Neuronal stem cell (in vitro differentiated cells): ENCODE measurements at regions not wholly inside any gene's neighbourhood (a gene's known extent, or its start where the extent isn't known, plus 50 kb on each side); places are given as distances from the start of the nearest gene placed in this dataset.
"Not testable (repeated sequence)": the region's sequence is repeated elsewhere in the genome, so short reads cannot be mapped to it uniquely, and the experiment has no call there.

Experiments
- DNase-seq: peaks from one replicate; pipeline ENCODE4 v3.0.0-alpha.2; 2013; ENCODE audit warnings: low spot score
- H2AFZ ChIP-seq: one replicate; pipeline ENCODE4 v1.6.1; 2013; ENCODE audit warnings: mild to moderate bottlenecking, low read length, inconsistent platforms
- H2AK5ac ChIP-seq: 2 replicates; pipeline ENCODE4 v1.6.1; 2013; ENCODE audit warnings: low read depth, mild to moderate bottlenecking, inconsistent platforms, low read length, moderate library complexity, mixed read lengths
- H2BK120ac ChIP-seq: 2 replicates; pipeline ENCODE4 v1.6.1; 2013; ENCODE audit warnings: low read depth, mild to moderate bottlenecking, inconsistent platforms, low read length, moderate library complexity, mixed read lengths
- H2BK12ac ChIP-seq: one replicate; pipeline ENCODE4 v1.6.1; 2013; ENCODE audit warnings: low read length, inconsistent platforms
- H2BK15ac ChIP-seq: 2 replicates; pipeline ENCODE4 v1.6.1; 2013; ENCODE audit warnings: mild to moderate bottlenecking, low read length, inconsistent platforms, mixed read lengths
- H2BK5ac ChIP-seq: one replicate; pipeline ENCODE4 v1.6.1; 2013; ENCODE audit warnings: inconsistent platforms, mild to moderate bottlenecking, low read length, moderate library complexity
- H3K14ac ChIP-seq: one replicate; pipeline ENCODE4 v1.6.1; 2013; ENCODE audit warnings: low read length, inconsistent platforms
- H3K18ac ChIP-seq: 2 replicates; pipeline ENCODE4 v1.6.1; 2013; ENCODE audit warnings: low read length, inconsistent platforms
- H3K23ac ChIP-seq: 2 replicates; pipeline ENCODE4 v1.6.1; 2013; ENCODE audit warnings: low read depth, mild to moderate bottlenecking, mixed read lengths, low read length, inconsistent platforms; ENCODE audit not compliant: poor library complexity
- H3K27ac ChIP-seq: replicated peaks from 3 replicates; pipeline ENCODE4 v1.5.1; 2013; ENCODE audit warnings: low read length, inconsistent platforms
- H3K27me3 ChIP-seq, 3 experiments: 2 replicates each; pipeline ENCODE4 v1.6.1; 2013; ENCODE audit warnings: low read length in 3 of 3, mild to moderate bottlenecking in 2 of 3, inconsistent platforms in 1 of 3, low read depth in 1 of 3, mixed read lengths in 1 of 3, moderate library complexity in 1 of 3; ENCODE audit not compliant: control insufficient read depth in 3 of 3, insufficient read depth in 3 of 3
- H3K36me3 ChIP-seq, 2 donors: replicated peaks in 1 of 2; 2 replicates each; pipeline ENCODE4 v1.6.1; 2013; ENCODE audit warnings: low read length in 2 of 2; ENCODE audit not compliant: control insufficient read depth in 2 of 2, insufficient read depth in 2 of 2
- H3K4ac ChIP-seq: 2 replicates; pipeline ENCODE4 v1.6.1; 2013; ENCODE audit warnings: inconsistent platforms, mild to moderate bottlenecking, low read length, moderate library complexity
- H3K4me1 ChIP-seq, 2 donors: 1 replicate in 1 of 2; 2 replicates in 1 of 2; pipeline ENCODE4 v1.6.1; 2013; ENCODE audit warnings: low read length in 2 of 2, low read depth in 1 of 2; ENCODE audit not compliant: control insufficient read depth in 2 of 2, insufficient read depth in 1 of 2
- H3K4me2 ChIP-seq: one replicate; pipeline ENCODE4 v1.6.1; 2013; ENCODE audit warnings: mild to moderate bottlenecking, low read length, inconsistent platforms; ENCODE audit not compliant: insufficient read depth, poor library complexity, severe bottlenecking
- H3K4me3 ChIP-seq, 2 donors: 2 replicates each; pipeline ENCODE4 v1.5.1; 2013; ENCODE audit warnings: low read length in 2 of 2, mild to moderate bottlenecking in 2 of 2, inconsistent platforms in 1 of 2, moderate library complexity in 1 of 2
- H3K79me1 ChIP-seq: one replicate; pipeline ENCODE4 v1.6.1; 2013; ENCODE audit warnings: low read depth, mild to moderate bottlenecking, inconsistent platforms, low read length, moderate library complexity
- H3K9ac ChIP-seq: one replicate; pipeline ENCODE4 v1.6.1; 2013; ENCODE audit warnings: mild to moderate bottlenecking, low read depth, low read length, inconsistent platforms; ENCODE audit not compliant: poor library complexity
- H3K9me3 ChIP-seq, 2 donors: replicated peaks in 1 of 2; 2 replicates each; pipeline versions ENCODE3 to v1.6.1; 2013; ENCODE audit warnings: low read length in 2 of 2, mild to moderate bottlenecking in 2 of 2, inconsistent platforms in 1 of 2, low read depth in 1 of 2, mixed read lengths in 1 of 2, moderate library complexity in 1 of 2; ENCODE audit not compliant: control insufficient read depth in 2 of 2, insufficient read depth in 1 of 2
- H4K8ac ChIP-seq: one replicate; pipeline ENCODE4 v1.6.1; 2013; ENCODE audit warnings: low read depth, mild to moderate bottlenecking, inconsistent platforms, low read length, moderate library complexity
- H4K91ac ChIP-seq: one replicate; pipeline ENCODE4 v1.6.1; 2013; ENCODE audit warnings: low read length, low read depth, mild to moderate bottlenecking, inconsistent platforms; ENCODE audit not compliant: poor library complexity
- WGBS, 2 donors: extraction: QIAGEN DNeasy Blood & Tissue Kit; methylation state at CpG; one replicate each; pipeline ENCODE4 v1.1.7; 2013; ENCODE audit warnings: missing lambda C conversion rate in 2 of 2, mixed read lengths in 1 of 2; ENCODE audit not compliant: insufficient read length in 2 of 2, insufficient replicate concordance in 1 of 2; ENCODE audit errors: extremely low coverage in 2 of 2; 5-methylcytosine and 5-hydroxymethylcytosine counted together

DNA sequence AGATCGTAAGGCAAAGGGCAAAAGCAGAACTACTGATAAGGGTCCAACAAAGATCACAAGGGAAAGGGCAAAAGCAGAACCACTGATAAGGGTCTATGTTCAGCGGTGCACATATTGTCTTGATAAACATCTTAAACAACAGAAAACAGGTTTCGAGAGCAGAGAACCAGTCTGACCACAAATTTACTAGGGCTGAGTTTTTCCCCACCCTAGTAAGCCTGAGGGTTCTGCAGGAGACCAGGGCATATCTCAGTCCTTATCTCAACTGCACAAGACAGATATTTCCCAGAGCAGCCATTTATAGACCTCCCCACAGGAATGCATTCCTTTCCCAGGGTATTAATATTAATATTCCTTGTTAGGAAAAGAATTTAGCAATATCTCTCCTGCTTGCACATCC, 101.4 kb upstream of the THBS2 start:
- H3K18ac ChIP-seq, H3K4me1 ChIP-seq, H3K4me3 ChIP-seq, H2BK120ac ChIP-seq, H4K91ac ChIP-seq, H3K27ac ChIP-seq, H3K4me2 ChIP-seq, H3K27me3 ChIP-seq, H3K14ac ChIP-seq, H2BK5ac ChIP-seq, H2AFZ ChIP-seq, H4K8ac ChIP-seq, H3K9me3 ChIP-seq, H3K23ac ChIP-seq, H3K9ac ChIP-seq, H2AK5ac ChIP-seq, H3K79me1 ChIP-seq, H3K4ac ChIP-seq, H2BK15ac ChIP-seq, DNase-seq, H3K36me3 ChIP-seq, H2BK12ac ChIP-seq: not testable (repeated sequence)
- WGBS, 2 donors: no CpG with 5 or more reads among the region's 3 CpGs

DNA sequence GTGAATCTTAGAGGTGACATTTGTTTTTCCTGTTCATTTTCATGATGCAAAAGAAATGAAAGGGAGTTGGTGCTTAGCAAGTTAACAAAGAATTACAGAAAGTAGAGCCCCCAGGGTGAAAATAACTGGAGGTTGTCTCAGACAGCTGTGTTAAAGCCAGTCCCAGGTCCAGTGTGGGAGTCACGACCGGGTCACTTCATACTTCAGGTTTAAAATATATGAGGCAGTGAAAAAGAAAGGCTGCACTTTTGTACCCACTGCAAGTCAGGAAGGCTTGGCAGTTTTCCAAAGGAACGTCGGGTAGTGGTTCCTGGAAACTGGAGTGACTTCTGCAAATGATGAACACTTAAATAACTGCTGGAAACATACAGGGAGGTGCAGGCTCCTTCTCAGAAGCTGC, 91.5 kb upstream of the THBS2 start:
- Histone ChIP-seq H2BK15ac (no peak overlapping the region), H3K9ac (no peak overlapping the region), H3K36me3 (no peaks in the 10 kb centered on the region), H2BK120ac (no peak overlapping the region), H2BK12ac (no peak overlapping the region), H2BK5ac (no peak overlapping the region), H3K23ac (no peak overlapping the region), H3K4me3 (no peak overlapping the region), H3K27me3 (peaks cover 0 to 3% (median 0%) of the 10 kb centered on the region in 3 experiments), H3K9me3 (no peaks in the 10 kb centered on the region), H3K4me1 (peaks cover 0 to 3% of the 10 kb centered on the region in 2 donors), H3K18ac (no peak overlapping the region), H2AK5ac (no peak overlapping the region), H2AFZ (no peak overlapping the region), H3K4me2 (no peak overlapping the region), H3K4ac (no peak overlapping the region), H3K27ac (no peak overlapping the region), H4K8ac (no peak overlapping the region), H3K79me1 (no peaks in the 10 kb centered on the region), H3K14ac (no peak overlapping the region), H4K91ac (no peak overlapping the region)
- WGBS, 2 donors: no CpG with 5 or more reads among the region's 4 CpGs
- no peak for DNase-seq

DNA sequence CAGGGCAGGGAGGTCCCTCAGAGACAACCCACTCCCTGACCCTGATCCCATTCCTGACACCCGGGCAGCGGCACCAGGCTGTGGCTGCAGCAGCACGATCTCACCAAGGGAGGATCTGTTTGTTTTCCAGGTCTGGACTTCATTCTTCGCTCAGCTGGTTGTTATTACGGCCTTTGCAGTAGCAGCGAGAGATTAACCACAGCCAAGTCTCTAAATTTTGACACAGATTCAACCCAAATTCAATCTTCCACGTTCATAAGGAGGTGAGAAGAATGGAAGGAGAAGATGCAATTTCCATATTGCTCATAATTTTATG, 91.1 kb upstream of the THBS2 start:
- H3K79me1 ChIP-seq: no peaks in the 10 kb centered on the region
- DNase-seq: no peak
- no peak overlapping the region for H3K27ac ChIP-seq
- no peaks in the 10 kb centered on the region for H3K9me3 ChIP-seq
- H3K9ac ChIP-seq: no peak overlapping the region
- no peak overlapping the region for H3K14ac ChIP-seq
- peaks cover 0 to 3% of the 10 kb centered on the region in 2 donors for H3K4me1 ChIP-seq
- no peak overlapping the region for H2BK15ac ChIP-seq
- no CpG with 5 or more reads among the region's 7 CpGs for whole genome bisulfite sequencing, 2 donors
- H2AFZ ChIP-seq: no peak overlapping the region
- no peaks in the 10 kb centered on the region for H3K36me3 ChIP-seq
- peak overlapping the region in 1 of 2 donors; percentile 41 for H3K4me3 ChIP-seq
- H3K18ac ChIP-seq: peak overlapping the region; percentile 27
- no peak overlapping the region for H3K4ac ChIP-seq
- H3K27me3 ChIP-seq: peaks cover 0 to 3% (median 0%) of the 10 kb centered on the region in 3 experiments
- no peak overlapping the region for H4K8ac ChIP-seq
- H2BK120ac ChIP-seq: no peak overlapping the region
- no peak overlapping the region for H3K4me2 ChIP-seq
- no peak overlapping the region for H4K91ac ChIP-seq
- no peak overlapping the region for H2BK5ac ChIP-seq
- H2BK12ac ChIP-seq: no peak overlapping the region
- H3K23ac ChIP-seq: no peak overlapping the region
- H2AK5ac ChIP-seq: no peak overlapping the region

DNA sequence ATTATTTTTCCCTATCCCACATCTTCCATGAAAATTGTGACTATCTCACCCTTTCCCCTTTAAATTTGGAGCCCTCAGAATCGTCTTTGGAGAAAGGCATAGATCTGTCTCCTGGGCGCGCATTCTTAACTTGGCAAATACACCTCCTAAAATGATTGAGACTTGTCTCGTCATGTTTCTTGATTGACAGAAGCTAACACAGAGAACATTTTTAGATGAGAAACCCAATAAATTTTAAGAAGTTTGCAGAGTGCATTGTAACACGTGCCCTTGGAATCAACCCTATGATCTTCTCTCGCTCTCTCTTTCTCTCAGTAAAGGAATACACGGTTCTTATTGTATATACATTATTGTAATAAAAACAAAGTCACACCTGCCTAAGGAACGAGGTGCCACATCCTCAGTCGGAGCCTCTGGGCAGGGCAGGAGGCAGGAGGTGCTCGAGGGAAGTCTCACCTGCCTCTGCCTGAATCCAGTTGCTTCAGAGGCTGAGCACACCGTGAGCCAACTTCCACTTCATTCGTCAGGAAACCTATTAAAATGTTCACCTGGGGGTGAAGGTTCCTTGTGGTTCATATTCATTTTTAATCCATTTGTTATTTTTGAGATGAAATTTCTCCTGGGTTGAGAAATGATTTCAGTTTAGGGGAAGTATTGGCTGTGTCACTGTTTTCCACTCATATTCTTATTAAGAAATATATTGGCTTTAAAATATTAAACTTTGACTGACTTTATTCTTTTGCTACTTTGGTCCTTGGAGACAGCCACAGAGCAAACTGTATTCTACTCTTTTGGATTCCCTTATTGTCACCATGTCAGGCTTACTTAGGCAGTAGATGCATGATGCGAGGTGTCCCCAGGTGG, 90.5 kb upstream of the THBS2 start:
- Histone ChIP-seq H2AK5ac (no peak overlapping the region), H3K4me1 (peaks cover 0 to 3% of the 10 kb centered on the region in 2 donors), H2AFZ (no peak overlapping the region), H4K91ac (no peak overlapping the region), H3K4ac (no peak overlapping the region), H3K14ac (no peak overlapping the region), H3K79me1 (no peaks in the 10 kb centered on the region), H2BK120ac (no peak overlapping the region), H2BK5ac (no peak overlapping the region), H2BK15ac (no peak overlapping the region), H3K27ac (no peak overlapping the region), H3K27me3 (peaks cover 0 to 3% (median 0%) of the 10 kb centered on the region in 3 experiments), H2BK12ac (no peak overlapping the region), H3K4me3 (peak overlapping the region in 1 of 2 donors; percentile 41), H3K36me3 (no peaks in the 10 kb centered on the region), H3K23ac (no peak overlapping the region), H3K9me3 (no peaks in the 10 kb centered on the region), H3K9ac (no peak overlapping the region), H4K8ac (no peak overlapping the region), H3K18ac (peak overlapping the region; percentile 27), H3K4me2 (no peak overlapping the region)
- DNase-seq: no peak
- no CpG with 5 or more reads among the region's 13 CpGs for WGBS, 2 donors
